Pancreas (tissue), 10 donors: ENCODE measurements at regions not wholly inside any gene's neighbourhood (a gene's known extent, or its start where the extent isn't known, plus 50 kb on each side); places are given as distances from the start of the nearest gene placed in this dataset.

Source experiments
- ATAC-seq, 4 donors: fragments of 200-7000 bp; cut with Tn5 transposase; one replicate each; pipeline versions ENCODE4 v1.8.0 to v1.9.1; 2020; ENCODE audit warnings: mild to moderate bottlenecking in 4 of 4, moderate library complexity in 4 of 4
- DNase-seq, 6 donors: peaks; one replicate each; pipeline ENCODE4 v3.0.0-alpha.2; 2020
- FAIRE-seq: peaks from 2 replicates; lab custom pipeline; 2012; peaks lifted over from hg19 to GRCh38; lab: Jason Lieb, UNC
- H3K27ac ChIP-seq, 4 donors: fragments of 200-600 bp; sonication (generic); 1 replicate in 3 of 4; 2 replicates in 1 of 4; pipeline versions ENCODE4 v1.5.0 to v1.8.0; 2020
- H3K27me3 ChIP-seq, 4 donors: fragments of 200-600 bp; one replicate each; pipeline ENCODE4 v1.8.0; 2021
- H3K36me3 ChIP-seq, 3 donors: fragments of 200-600 bp; sonication (generic) in 1 of 3; one replicate each; pipeline versions ENCODE4 v1.5.0 to v1.8.0; 2020 to 2021
- H3K4me1 ChIP-seq, 3 donors: fragments of 200-600 bp; one replicate each; pipeline ENCODE4 v1.8.0; 2021
- H3K4me3 ChIP-seq, 4 donors: fragments of 200-600 bp; sonication (generic) in 2 of 4; one replicate each; pipeline versions ENCODE4 v1.5.0 to v1.8.0; 2020 to 2021
- H3K9me3 ChIP-seq, 4 donors: fragments of 200-600 bp; one replicate each; pipeline ENCODE4 v1.8.0; 2021
- WGBS, 2 donors: extraction: QIAGEN DNeasy Blood & Tissue Kit; methylation state at CpG; one replicate each; pipeline ENCODE4 v1.1.7; 2013; 5-methylcytosine and 5-hydroxymethylcytosine counted together
- intact Hi-C, 3 donors: fragments of 100-400 bp; cut with DNase I; formaldehyde crosslinking; loops; one replicate each; pipeline versions ENCODE4 v1.11.1 to v1.14.2; 2022
- TF ChIP-seq, protein P1 (sequence below), 4 donors: fragments of 200-600 bp; sonication (generic) in 3 of 4; IDR thresholded peaks; one replicate each; pipeline versions ENCODE4 v1.5.0 to v1.8.0; 2021; ENCODE audit warnings: antibody characterized with exemption in 4 of 4
- donor health status: healthy with polysubstance abuse.
- donor health status: DM: no; HTN: no; CAD: no; lungs with moderate emphysema.
- donor health status: DM: no; HTN: no; CAD: no.
- donor health status: control.
- donor health status: control.
- donor health status: Bipolar disorder and iron deficiency.
- donor health status: DM: yes; HTN: yes; CAD: no.
- donor health status: DM: no; HTN: no; CAD: no.
- donor health status: DM: no; HTN: no; CAD: no.
- donor health status: DM: yes; HTN: yes; CAD: no.

- H3K36me3 ChIP-seq: no peaks in the 10 kb centered on the region
- intact Hi-C loops: no loop called here
- no peaks in the 10 kb centered on the region for H3K27me3 ChIP-seq
- H3K4me1 ChIP-seq: no peaks in the 10 kb centered on the region
- TF ChIP-seq, protein P1, sequence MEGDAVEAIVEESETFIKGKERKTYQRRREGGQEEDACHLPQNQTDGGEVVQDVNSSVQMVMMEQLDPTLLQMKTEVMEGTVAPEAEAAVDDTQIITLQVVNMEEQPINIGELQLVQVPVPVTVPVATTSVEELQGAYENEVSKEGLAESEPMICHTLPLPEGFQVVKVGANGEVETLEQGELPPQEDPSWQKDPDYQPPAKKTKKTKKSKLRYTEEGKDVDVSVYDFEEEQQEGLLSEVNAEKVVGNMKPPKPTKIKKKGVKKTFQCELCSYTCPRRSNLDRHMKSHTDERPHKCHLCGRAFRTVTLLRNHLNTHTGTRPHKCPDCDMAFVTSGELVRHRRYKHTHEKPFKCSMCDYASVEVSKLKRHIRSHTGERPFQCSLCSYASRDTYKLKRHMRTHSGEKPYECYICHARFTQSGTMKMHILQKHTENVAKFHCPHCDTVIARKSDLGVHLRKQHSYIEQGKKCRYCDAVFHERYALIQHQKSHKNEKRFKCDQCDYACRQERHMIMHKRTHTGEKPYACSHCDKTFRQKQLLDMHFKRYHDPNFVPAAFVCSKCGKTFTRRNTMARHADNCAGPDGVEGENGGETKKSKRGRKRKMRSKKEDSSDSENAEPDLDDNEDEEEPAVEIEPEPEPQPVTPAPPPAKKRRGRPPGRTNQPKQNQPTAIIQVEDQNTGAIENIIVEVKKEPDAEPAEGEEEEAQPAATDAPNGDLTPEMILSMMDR (IDR thresholded peaks at IDR 0.05): no peak
- no peak overlapping the region for H3K4me3 ChIP-seq
- no peak for DNase-seq
- 30 to 36% methylated on average over 2 of the region's 2 CpGs for WGBS, 2 donors
- no peak for FAIRE-seq
- H3K27ac ChIP-seq: no peak overlapping the region
- no peak for ATAC-seq
- no peaks in the 10 kb centered on the region for H3K9me3 ChIP-seq
Observed at GRCh38 chr16:49011901-49012300, 269.7 kb downstream of the CBLN1 start.

DNA sequence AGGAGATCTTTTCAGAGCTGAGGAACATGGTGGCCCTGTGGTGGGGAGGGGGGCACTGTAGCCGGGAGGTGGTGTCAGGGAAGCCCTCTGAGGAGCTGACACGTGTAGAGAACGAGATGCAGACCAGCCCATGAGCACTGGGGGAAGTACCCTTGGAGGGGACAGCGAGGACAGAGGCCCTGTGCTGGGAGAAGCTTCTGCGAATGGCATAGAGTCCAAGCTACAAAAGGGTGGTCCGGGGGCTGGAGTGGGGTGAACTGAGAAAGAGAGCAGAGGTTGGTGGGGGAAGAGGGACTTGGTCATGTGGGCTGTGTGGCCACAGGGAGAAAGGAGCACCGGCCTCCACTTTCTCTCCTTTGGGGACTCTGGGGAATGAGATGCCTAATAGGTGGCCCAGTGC, 270.8 kb downstream of the CBLN1 start:
- Histone ChIP-seq H3K36me3 (no peaks in the 10 kb centered on the region), H3K4me3 (no peak overlapping the region), H3K27me3 (no peaks in the 10 kb centered on the region), H3K27ac (no peak overlapping the region), H3K4me1 (no peaks in the 10 kb centered on the region), H3K9me3 (no peaks in the 10 kb centered on the region)
- TF ChIP-seq, protein P1 (IDR thresholded peaks at IDR 0.05): no peak
- 68 to 76% methylated on average over 7 of the region's 7 CpGs for WGBS, 2 donors
- FAIRE-seq (no peak), ATAC-seq (no peak), DNase-seq (no peak)
- intact Hi-C loops: no loop called here

DNA sequence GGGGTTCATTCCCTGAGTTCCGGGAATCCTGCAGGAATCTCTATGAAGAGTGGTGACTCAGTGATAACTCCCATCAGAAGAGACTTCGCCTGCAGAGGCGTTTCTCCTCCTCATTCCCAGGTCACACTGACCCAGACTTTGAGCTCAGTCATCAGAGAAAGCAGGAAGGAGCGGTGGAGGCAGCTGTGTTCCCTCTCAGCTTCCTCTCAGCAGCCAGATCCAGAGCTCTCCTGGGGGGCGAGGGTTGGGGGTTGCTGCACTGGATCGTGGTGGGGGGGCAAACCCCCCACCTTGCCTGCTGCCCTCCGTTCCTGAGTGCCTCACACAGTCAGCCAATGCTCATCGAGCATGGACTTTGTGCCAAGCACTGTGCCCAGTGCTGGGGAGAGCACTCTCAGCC, 271.2 kb downstream of the CBLN1 start:
- intact Hi-C loops: no loop called here

GRCh38 chr16:49009204-49009603, 272.4 kb downstream of the CBLN1 start:
- TF ChIP-seq, protein P1 (IDR thresholded peaks at IDR 0.05): no peak
- Histone ChIP-seq H3K4me3 (no peak overlapping the region), H3K36me3 (no peaks in the 10 kb centered on the region), H3K27me3 (no peaks in the 10 kb centered on the region), H3K9me3 (no peaks in the 10 kb centered on the region), H3K4me1 (no peaks in the 10 kb centered on the region), H3K27ac (no peak overlapping the region)
- WGBS, 2 donors: 39 to 68% methylated on average over 1 of the region's 1 CpG
- FAIRE-seq (no peak), DNase-seq (no peak), ATAC-seq (no peak)
- intact Hi-C loops: no loop called here

More for the DNA sequence above, 271.2 kb downstream of the CBLN1 start:
- Histone ChIP-seq H3K27ac (no peak overlapping the region), H3K27me3 (no peaks in the 10 kb centered on the region), H3K36me3 (no peaks in the 10 kb centered on the region), H3K4me1 (no peaks in the 10 kb centered on the region), H3K4me3 (no peak overlapping the region), H3K9me3 (no peaks in the 10 kb centered on the region)
- TF ChIP-seq, protein P1 (IDR thresholded peaks at IDR 0.05): no peak
- no peak for DNase-seq
- no peak for FAIRE-seq
- ATAC-seq: no peak
- 46 to 55% methylated on average over 8 of the region's 8 CpGs for WGBS, 2 donors

GRCh38 chr16:49003992-49004391, 277.6 kb downstream of the CBLN1 start:
- ATAC-seq: no peak

More at GRCh38 chr16:49003992-49004391, 277.6 kb downstream of the CBLN1 start:
- no peak for DNase-seq
- H3K27me3 ChIP-seq: no peaks in the 10 kb centered on the region
- H3K4me1 ChIP-seq: no peaks in the 10 kb centered on the region
- no peak overlapping the region for H3K4me3 ChIP-seq
- intact Hi-C loops: no loop called here
- 44 to 45% methylated on average over 4 of the region's 4 CpGs for WGBS, 2 donors
- TF ChIP-seq, protein P1 (IDR thresholded peaks at IDR 0.05): no peak
- FAIRE-seq: no peak
- no peaks in the 10 kb centered on the region for H3K9me3 ChIP-seq
- H3K27ac ChIP-seq: no peak overlapping the region
- H3K36me3 ChIP-seq: no peaks in the 10 kb centered on the region
